Muscle of leg (tissue), 3 donors: ENCODE measurements at regions not wholly inside any gene's neighbourhood (a gene's known extent, or its start where the extent isn't known, plus 50 kb on each side); places are given as distances from the start of the nearest gene placed in this dataset.

Source experiments
- DNase-seq: peaks from one replicate; pipeline ENCODE4 v3.0.0; 2013
- H3K27ac ChIP-seq: one replicate; pipeline ENCODE4 v1.5.1; 2013; ENCODE audit warnings: mild to moderate bottlenecking, low read length, control low read depth
- H3K27me3 ChIP-seq: one replicate; pipeline ENCODE4 v1.6.1; 2013; ENCODE audit warnings: low read length; ENCODE audit not compliant: control insufficient read depth, insufficient read depth
- H3K36me3 ChIP-seq: one replicate; pipeline ENCODE4 v1.6.1; 2013; ENCODE audit warnings: low read length; ENCODE audit not compliant: control insufficient read depth, insufficient read depth
- H3K4me1 ChIP-seq: one replicate; pipeline ENCODE4 v1.6.1; 2013; ENCODE audit warnings: low read length; ENCODE audit not compliant: control insufficient read depth, insufficient read depth
- H3K4me3 ChIP-seq: one replicate; pipeline ENCODE4 v1.5.1; 2013; ENCODE audit warnings: low read length, control low read depth
- H3K9me3 ChIP-seq: replicated peaks from 2 replicates; pipeline ENCODE4 v1.6.1; 2013; ENCODE audit warnings: low read depth, low read length; ENCODE audit not compliant: control insufficient read depth
- WGBS: methylation state at CpG from one replicate; pipeline ENCODE4 v1.1.5; 2013; ENCODE audit warnings: missing lambda C conversion rate; ENCODE audit not compliant: insufficient coverage; 5-methylcytosine and 5-hydroxymethylcytosine counted together

DNA sequence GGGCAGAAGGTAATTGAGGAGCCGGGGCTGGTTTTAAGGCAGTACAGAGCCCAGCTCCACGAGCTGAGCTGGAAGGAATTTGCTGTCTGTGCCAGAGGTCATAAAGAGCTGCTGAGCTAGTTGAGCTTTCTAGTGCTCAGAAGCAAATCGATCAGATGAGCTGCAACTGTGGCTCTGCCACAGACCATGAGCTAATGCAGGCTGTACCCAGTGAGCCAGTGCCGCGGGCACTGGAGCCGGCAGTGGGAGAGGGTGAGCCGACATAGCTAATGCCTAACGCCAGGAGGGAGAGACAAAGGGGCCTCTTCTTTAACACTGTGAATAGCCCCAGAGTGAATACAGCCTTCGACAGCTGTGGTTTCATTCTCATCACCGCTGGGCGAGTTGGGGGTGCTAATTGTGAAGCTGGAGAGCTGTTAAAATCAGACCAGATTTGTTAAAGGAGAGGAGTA, 410.1 kb upstream of the TCF4 start:
- Histone ChIP-seq H3K27ac (peak overlapping the region; percentile 96), H3K36me3 (no peaks in the 10 kb centered on the region), H3K9me3 (no peaks in the 10 kb centered on the region), H3K4me3 (peak overlapping the region; percentile 43), H3K27me3 (no peaks in the 10 kb centered on the region), H3K4me1 (peaks cover 24% of the 10 kb centered on the region)
- 19% methylated on average over 11 of the region's 11 CpGs for WGBS
- peak; percentile 95 for DNase-seq

DNA sequence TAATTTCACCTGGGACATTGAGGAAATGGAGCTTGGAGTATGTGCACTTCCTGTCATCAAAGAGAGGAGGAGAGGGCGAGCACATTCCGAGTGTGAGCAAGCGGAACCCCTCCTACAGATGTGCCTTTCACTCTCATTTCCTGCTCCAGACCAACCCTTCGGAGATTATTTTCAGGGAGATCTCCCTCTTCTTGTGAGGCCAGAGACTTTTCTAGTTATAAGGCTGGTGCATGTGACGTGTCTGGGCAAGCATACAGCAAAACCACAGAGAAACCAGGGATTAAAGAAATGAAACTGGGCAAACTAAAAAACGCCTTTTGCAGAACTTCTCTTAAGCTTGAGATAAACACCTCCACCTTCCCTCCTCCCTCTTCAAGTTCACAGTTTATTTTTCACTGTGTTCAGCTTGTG, 409.2 kb upstream of the TCF4 start:
- Histone ChIP-seq H3K27me3 (no peaks in the 10 kb centered on the region), H3K4me3 (no peak overlapping the region), H3K4me1 (peaks cover 22% of the 10 kb centered on the region), H3K9me3 (no peaks in the 10 kb centered on the region), H3K27ac (peak overlapping the region; percentile 96), H3K36me3 (no peaks in the 10 kb centered on the region)
- WGBS, result no CpG with 5 or more reads among the region's 6 CpGs
- peak; percentile 60 for DNase-seq

DNA sequence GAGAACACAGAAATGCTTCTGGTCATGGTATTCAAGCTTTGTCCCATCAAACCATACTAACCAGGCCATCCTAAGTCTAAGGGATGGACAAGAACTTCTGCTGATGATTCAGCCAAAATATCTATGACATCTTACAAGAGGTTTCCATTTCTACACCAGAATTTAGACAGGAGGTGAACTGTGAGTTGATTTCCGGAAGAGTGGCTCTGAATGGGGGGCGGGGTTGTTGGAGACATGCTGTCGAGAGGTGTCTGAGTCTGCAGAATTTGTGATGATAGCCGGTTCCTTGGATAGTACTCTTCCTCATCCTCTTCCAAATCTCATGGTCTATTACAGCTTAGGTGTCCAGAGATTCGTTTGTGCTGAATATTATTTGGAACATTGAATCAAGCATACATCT, 408.7 kb upstream of the TCF4 start:
- Histone ChIP-seq H3K27me3 (no peaks in the 10 kb centered on the region), H3K9me3 (no peaks in the 10 kb centered on the region), H3K36me3 (no peaks in the 10 kb centered on the region), H3K4me3 (no peak overlapping the region), H3K27ac (no peak overlapping the region), H3K4me1 (peaks cover 22% of the 10 kb centered on the region)
- WGBS, result 93% methylated on average over 3 of the region's 5 CpGs
- no peak for DNase-seq

DNA sequence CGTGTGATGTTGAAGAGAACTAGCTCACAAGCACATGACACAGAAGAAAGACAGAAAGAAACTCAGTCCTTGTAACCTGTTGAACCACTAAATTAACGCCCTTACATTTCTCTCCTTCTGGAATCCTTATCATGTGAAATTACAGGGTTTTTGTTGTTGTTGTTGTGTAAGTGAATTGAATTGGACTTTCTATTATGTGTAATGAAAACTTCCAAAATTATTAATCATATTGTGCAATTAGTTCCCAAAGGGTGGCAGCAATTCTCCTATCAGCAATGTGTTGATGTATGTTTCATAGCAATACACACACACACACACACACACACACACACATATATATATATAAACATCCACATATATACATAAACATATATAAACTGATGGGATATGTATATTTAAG, 402.2 kb upstream of the TCF4 start:
- H3K4me1 ChIP-seq, result no peaks in the 10 kb centered on the region
- no peak overlapping the region for H3K4me3 ChIP-seq
- peaks cover 2% of the 10 kb centered on the region for H3K9me3 ChIP-seq
- DNase-seq, result no peak
- no peaks in the 10 kb centered on the region for H3K27me3 ChIP-seq
- WGBS, result no CpG with 5 or more reads among the region's 2 CpGs
- H3K27ac ChIP-seq, result no peak overlapping the region
- no peaks in the 10 kb centered on the region for H3K36me3 ChIP-seq

DNA sequence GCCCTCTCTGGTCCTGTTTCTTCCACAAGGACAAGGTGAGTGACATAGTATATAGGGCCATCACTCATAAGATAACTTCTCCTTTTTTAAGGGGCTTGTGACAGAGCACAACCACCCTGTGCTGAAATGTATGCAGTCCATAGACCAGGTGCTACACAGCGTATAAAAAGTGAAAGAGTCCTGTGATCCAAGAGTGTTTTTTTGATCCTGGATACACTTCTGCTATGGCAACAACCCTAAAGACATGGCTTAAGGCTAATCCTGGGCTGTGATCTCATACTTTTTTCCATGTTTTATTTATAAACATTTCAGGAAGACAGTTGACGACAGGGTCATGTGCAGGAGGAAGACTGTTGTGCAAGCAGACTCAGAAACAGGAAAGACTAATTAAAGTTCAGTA, 400.5 kb upstream of the TCF4 start:
- 67% methylated on average over 1 of the region's 2 CpGs for WGBS
- peaks cover 6% of the 10 kb centered on the region for H3K9me3 ChIP-seq
- no peaks in the 10 kb centered on the region for H3K27me3 ChIP-seq
- H3K4me3 ChIP-seq, result no peak overlapping the region
- peak; percentile 87 for DNase-seq
- H3K36me3 ChIP-seq, result no peaks in the 10 kb centered on the region
- peak overlapping the region; percentile 88 for H3K27ac ChIP-seq
- no peaks in the 10 kb centered on the region for H3K4me1 ChIP-seq

DNA sequence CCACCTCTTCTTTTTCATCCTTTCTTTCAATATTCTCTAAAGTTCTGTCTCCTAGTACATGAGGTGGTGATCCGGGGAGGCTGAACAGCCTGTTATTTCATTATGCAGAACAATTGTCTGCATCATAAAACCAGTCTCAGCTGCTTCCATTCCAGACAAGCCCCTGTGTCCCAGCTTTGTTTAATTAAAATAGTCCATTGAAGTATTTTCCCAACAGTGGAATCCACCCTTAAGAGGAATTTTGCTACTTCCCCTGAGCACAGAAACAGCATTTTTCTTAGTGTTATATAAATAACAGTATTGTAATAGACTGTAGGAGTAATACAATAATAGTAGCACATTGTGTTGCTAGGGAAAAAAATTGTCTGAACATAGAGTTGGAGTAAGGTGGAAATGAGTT, 395.4 kb upstream of the TCF4 start:
- WGBS, result 60% methylated on average over 1 of the region's 1 CpG
- Histone ChIP-seq H3K9me3 (peaks cover 6% of the 10 kb centered on the region), H3K27me3 (no peaks in the 10 kb centered on the region), H3K4me1 (peaks cover 5% of the 10 kb centered on the region), H3K27ac (peak overlapping the region; percentile 83), H3K4me3 (no peak overlapping the region), H3K36me3 (no peaks in the 10 kb centered on the region)
- peak; percentile 35 for DNase-seq

DNA sequence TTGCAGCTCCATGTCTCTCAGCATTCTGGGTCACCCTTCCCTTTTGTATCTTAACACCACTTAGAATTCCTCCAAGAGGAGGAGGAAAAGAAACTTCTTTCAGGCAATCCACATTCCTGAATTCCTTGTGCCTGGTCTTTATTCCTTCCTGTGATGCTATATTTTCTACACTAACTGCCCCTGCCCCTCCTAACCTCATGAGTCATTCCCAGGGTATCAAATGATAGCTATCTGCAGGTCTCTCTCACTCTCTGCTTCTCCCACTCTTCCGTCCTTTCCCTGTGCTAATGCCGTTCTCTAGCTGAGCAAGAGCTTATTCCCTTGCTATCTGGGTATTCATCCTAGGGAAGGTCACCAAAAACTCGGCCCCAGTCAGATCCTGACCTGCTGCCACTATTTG, 395.0 kb upstream of the TCF4 start:
- no peaks in the 10 kb centered on the region for H3K36me3 ChIP-seq
- no peak overlapping the region for H3K4me3 ChIP-seq
- WGBS, result no CpG with 5 or more reads among the region's 3 CpGs
- H3K27me3 ChIP-seq, result no peaks in the 10 kb centered on the region
- peaks cover 5% of the 10 kb centered on the region for H3K4me1 ChIP-seq
- peaks cover 4% of the 10 kb centered on the region for H3K9me3 ChIP-seq
- peak overlapping the region; percentile 83 for H3K27ac ChIP-seq
- peak; percentile 48 for DNase-seq

DNA sequence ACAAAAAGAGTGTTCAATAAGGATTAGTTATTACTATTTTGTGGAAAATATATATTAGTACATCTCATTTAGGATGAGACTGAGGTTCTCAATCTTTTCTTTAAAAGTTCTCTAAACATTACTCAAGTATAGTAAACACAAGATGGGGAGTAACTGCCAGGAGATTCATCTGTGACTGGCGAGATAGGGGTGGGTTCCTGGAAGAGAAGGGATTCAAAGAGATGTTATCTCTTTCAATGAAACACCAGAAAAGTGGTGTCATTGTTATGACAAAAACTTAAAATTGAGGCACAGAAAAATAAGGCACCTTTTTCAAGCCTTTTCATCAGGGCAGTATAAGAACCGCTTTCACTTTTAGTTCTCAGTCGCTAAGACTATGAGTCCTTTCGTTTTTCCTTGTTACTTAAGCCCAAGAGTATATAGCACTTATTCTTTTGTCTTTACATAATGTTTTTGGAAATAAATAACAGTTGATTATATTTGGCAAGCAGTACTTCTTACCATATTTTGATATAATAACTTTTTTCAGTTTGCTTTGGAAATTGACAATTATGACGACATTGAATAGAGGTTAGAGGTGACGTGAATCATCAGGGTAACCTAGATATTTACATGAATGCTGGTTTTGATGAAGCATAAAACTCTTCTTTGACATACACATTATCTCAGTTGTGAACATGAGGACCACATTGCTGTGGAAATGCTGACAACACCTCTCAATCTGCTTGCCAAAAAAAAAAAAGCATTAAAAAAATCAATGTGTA, 393.9 kb upstream of the TCF4 start:
- Histone ChIP-seq H3K27me3 (no peaks in the 10 kb centered on the region), H3K9me3 (peaks cover 4% of the 10 kb centered on the region), H3K36me3 (no peaks in the 10 kb centered on the region), H3K4me3 (no peak overlapping the region), H3K4me1 (peaks cover 5% of the 10 kb centered on the region), H3K27ac (no peak overlapping the region)
- WGBS, result no CpG with 5 or more reads among the region's 6 CpGs
- no peak for DNase-seq

DNA sequence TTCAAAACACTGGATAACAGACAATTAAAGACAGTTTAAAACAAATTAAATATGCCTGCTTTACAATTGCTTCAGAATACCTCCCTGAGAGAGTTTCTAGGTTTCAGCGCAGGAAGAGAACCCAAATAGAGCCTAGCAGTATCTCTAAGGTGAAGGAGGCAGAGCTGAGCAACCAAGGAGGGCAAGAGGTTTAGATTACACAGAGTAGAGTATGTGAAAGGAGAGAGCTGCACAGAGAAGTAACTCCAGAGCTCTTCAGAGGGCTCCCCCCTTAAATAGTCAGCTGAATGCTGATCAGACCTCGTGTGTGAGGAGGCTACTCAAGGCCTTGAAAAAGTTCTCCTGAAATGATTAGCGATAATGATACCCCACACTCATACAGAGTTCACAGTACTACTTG, 386.5 kb upstream of the TCF4 start:
- no peaks in the 10 kb centered on the region for H3K27me3 ChIP-seq
- H3K9me3 ChIP-seq, result no peaks in the 10 kb centered on the region
- no peaks in the 10 kb centered on the region for H3K4me1 ChIP-seq
- H3K36me3 ChIP-seq, result no peaks in the 10 kb centered on the region
- H3K4me3 ChIP-seq, result no peak overlapping the region
- no peak overlapping the region for H3K27ac ChIP-seq
- no CpG with 5 or more reads among the region's 3 CpGs for WGBS
- DNase-seq, result no peak

DNA sequence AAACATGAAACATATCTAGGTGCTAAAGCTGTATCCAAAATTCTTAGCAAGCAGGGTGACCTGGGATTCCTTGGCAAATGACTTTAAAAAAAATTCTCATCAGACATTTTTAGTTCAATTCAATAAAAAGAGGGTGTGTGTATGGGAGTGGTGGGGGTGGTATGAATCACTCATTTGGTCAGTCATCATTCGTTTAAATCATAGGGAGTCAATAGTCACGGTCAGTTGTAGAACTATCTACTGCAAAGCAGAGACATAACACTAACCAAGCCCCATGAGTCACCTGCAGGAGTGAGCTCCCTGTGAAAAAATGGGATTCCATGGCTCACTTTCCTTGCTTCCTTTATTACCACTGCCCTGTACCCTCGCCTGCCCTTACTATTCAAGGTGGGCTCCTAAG, 380.6 kb upstream of the TCF4 start:
- no peaks in the 10 kb centered on the region for H3K4me1 ChIP-seq
- WGBS, result 100% methylated on average over 1 of the region's 3 CpGs

DNA sequence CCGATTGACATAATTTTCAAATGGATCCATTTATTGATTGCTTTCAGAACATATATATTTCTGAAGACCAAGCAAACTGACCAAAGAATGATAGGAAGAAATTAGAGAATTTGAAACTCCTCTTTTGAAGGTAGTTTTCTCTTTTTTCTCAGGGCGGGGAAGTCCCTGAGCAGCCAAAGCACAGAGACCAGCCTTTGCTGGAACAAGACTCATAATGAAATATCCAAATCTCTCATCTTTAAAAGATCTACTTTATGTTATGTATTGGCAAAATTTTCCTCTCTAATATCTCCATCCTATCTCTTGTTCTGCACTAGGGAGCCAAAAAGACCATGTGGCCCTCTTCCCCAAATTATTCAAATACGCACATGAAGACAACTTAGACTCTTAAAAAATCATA, 379.0 kb upstream of the TCF4 start:
- Histone ChIP-seq H3K9me3 (no peaks in the 10 kb centered on the region), H3K27ac (no peak overlapping the region), H3K4me1 (no peaks in the 10 kb centered on the region), H3K36me3 (no peaks in the 10 kb centered on the region), H3K27me3 (no peaks in the 10 kb centered on the region), H3K4me3 (no peak overlapping the region)
- WGBS, result no CpG with 5 or more reads among the region's 3 CpGs
- DNase-seq, result no peak

More for the DNA sequence above, 380.6 kb upstream of the TCF4 start:
- H3K27ac ChIP-seq, result no peak overlapping the region
- H3K27me3 ChIP-seq, result no peaks in the 10 kb centered on the region
- no peaks in the 10 kb centered on the region for H3K36me3 ChIP-seq
- no peaks in the 10 kb centered on the region for H3K9me3 ChIP-seq
- no peak overlapping the region for H3K4me3 ChIP-seq
- DNase-seq, result no peak
